H1 (cell line): ENCODE measurements at regions not wholly inside any gene's neighbourhood (a gene's known extent, or its start where the extent isn't known, plus 50 kb on each side); places are given as distances from the start of the nearest gene placed in this dataset.

Source experiments
- CTCF ChIA-PET: fragments of 300-600 bp; sonication (Branson Sonifier 250); formaldehyde crosslinking; loops from one replicate; lab custom pipeline; 2021; ENCODE audit not compliant: partially characterized antibody; lab: Charles Lee
- POLR2A ChIA-PET: fragments of 300-600 bp; sonication (Branson Sonifier 250); formaldehyde crosslinking; loops from one replicate; lab custom pipeline; 2021; ENCODE audit warnings: inconsistent platforms; ENCODE audit not compliant: partially characterized antibody; lab: Charles Lee
- DNase-seq, 2 experiments: peaks; one replicate each; pipeline versions ENCODE4 v3.0.0 to v3.0.0-alpha.2; 2010 to 2022; ENCODE audit warnings: low spot score in 2 of 2, low read depth in 1 of 2, mixed read lengths in 1 of 2
- FAIRE-seq: peaks from 2 replicates; lab custom pipeline; 2011; peaks lifted over from hg19 to GRCh38; lab: Jason Lieb, UNC
- H2AFZ ChIP-seq: 2 replicates; pipeline ENCODE4 v1.8.1; 2012; ENCODE audit warnings: low read length, inconsistent platforms
- H2AK5ac ChIP-seq: 2 replicates; pipeline ENCODE4 v1.6.1; 2013; ENCODE audit warnings: low read depth, low read length
- H2BK120ac ChIP-seq: replicated peaks from 2 replicates; pipeline ENCODE3; 2013; ENCODE audit warnings: low read depth, low read length, inconsistent platforms
- H2BK12ac ChIP-seq: 2 replicates; pipeline ENCODE4 v1.6.1; 2013; ENCODE audit warnings: low read depth, low read length
- H2BK15ac ChIP-seq: 2 replicates; pipeline ENCODE4 v1.6.1; 2013; ENCODE audit warnings: low read length
- H2BK20ac ChIP-seq: 2 replicates; pipeline ENCODE4 v1.6.1; 2013; ENCODE audit warnings: low read length
- H2BK5ac ChIP-seq: 2 replicates; pipeline ENCODE4 v1.6.1; 2013; ENCODE audit warnings: low read depth, low read length
- H3K14ac ChIP-seq: 2 replicates; pipeline ENCODE4 v1.6.1; 2013; ENCODE audit warnings: inconsistent platforms; ENCODE audit not compliant: insufficient read length
- H3K18ac ChIP-seq: 2 replicates; pipeline ENCODE4 v1.6.1; 2013; ENCODE audit warnings: low read length; ENCODE audit errors: extremely low read depth
- H3K23ac ChIP-seq: 2 replicates; pipeline ENCODE4 v1.6.1; 2013; ENCODE audit warnings: inconsistent platforms; ENCODE audit not compliant: insufficient read length
- H3K23me2 ChIP-seq: 2 replicates; pipeline ENCODE4 v1.6.1; 2013; ENCODE audit warnings: low read depth, low read length
- H3K27ac ChIP-seq: 2 replicates; pipeline ENCODE4 v1.6.1; 2011; ENCODE audit warnings: low read depth, low read length, inconsistent platforms
- H3K27me3 ChIP-seq, 4 experiments: replicated peaks in 1 of 4; 1 replicate in 1 of 4; 2 replicates in 3 of 4; pipeline versions ENCODE4 v1.6.1 to v1.8.1; 2011 to 2013; ENCODE audit warnings: low read length in 3 of 4, mild to moderate bottlenecking in 3 of 4, inconsistent platforms in 2 of 4, mixed read lengths in 2 of 4, moderate library complexity in 1 of 4; ENCODE audit not compliant: control insufficient read depth in 3 of 4, insufficient read depth in 3 of 4; ENCODE audit errors: extremely low read depth in 1 of 4
- H3K36me3 ChIP-seq, 4 experiments: 2 replicates each; pipeline versions ENCODE4 v1.6.1 to v1.8.1; 2011 to 2013; ENCODE audit warnings: mild to moderate bottlenecking in 4 of 4, low read length in 3 of 4, moderate library complexity in 2 of 4, control low read depth in 1 of 4, inconsistent platforms in 1 of 4; ENCODE audit not compliant: insufficient read depth in 4 of 4, control insufficient read depth in 2 of 4
- H3K4ac ChIP-seq: replicated peaks from 2 replicates; pipeline ENCODE3; 2013; ENCODE audit warnings: low read length, low read depth, mixed read lengths, inconsistent platforms; ENCODE audit not compliant: insufficient read length
- H3K4me1 ChIP-seq, 4 experiments: replicated peaks in 1 of 4; 1 replicate in 1 of 4; 2 replicates in 3 of 4; pipeline versions ENCODE4 v1.6.1 to v1.8.1; 2011 to 2013; ENCODE audit warnings: low read length in 3 of 4, inconsistent platforms in 2 of 4, mixed read lengths in 1 of 4; ENCODE audit not compliant: insufficient read depth in 4 of 4, control insufficient read depth in 3 of 4
- H3K4me2 ChIP-seq, 2 experiments: 2 replicates each; pipeline versions ENCODE4 v1.6.1 to v1.8.1; 2011 to 2013; ENCODE audit warnings: low read depth in 2 of 2, low read length in 2 of 2, control low read depth in 1 of 2, inconsistent platforms in 1 of 2, mild to moderate bottlenecking in 1 of 2; ENCODE audit not compliant: insufficient read depth in 1 of 2
- H3K4me3 ChIP-seq, 4 experiments: fragments of 200-600, 300-600 bp in 1 of 4; sonication (generic), shearing (Covaris generic), sonication (Bioruptor Twin) in 1 of 4; 2 replicates each; pipeline versions ENCODE4 v1.5.1 to v1.8.1; 2011 to 2016; ENCODE audit warnings: low read length in 4 of 4, low read depth in 3 of 4, control low read depth in 2 of 4, inconsistent platforms in 2 of 4, mild to moderate bottlenecking in 2 of 4, mixed read lengths in 1 of 4, moderate library complexity in 1 of 4; ENCODE audit not compliant: insufficient read depth in 2 of 4; ENCODE audit errors: extremely low read depth in 1 of 4
- H3K56ac ChIP-seq: replicated peaks from 2 replicates; pipeline ENCODE3; 2013; ENCODE audit warnings: low read depth, mild to moderate bottlenecking, mixed read lengths, low read length, inconsistent platforms; ENCODE audit not compliant: insufficient read length
- H3K79me1 ChIP-seq: 2 replicates; pipeline ENCODE4 v1.6.1; 2013; ENCODE audit warnings: low read depth, low read length, control low read depth
- H3K79me2 ChIP-seq, 2 experiments: 2 replicates each; pipeline versions ENCODE4 v1.6.1 to v1.8.1; 2012 to 2013; ENCODE audit warnings: low read length in 2 of 2, mild to moderate bottlenecking in 2 of 2, inconsistent platforms in 1 of 2; ENCODE audit not compliant: insufficient read depth in 2 of 2, control insufficient read depth in 1 of 2
- H3K9ac ChIP-seq, 4 experiments: replicated peaks in 1 of 4; 1 replicate in 1 of 4; 2 replicates in 3 of 4; pipeline versions ENCODE4 v1.6.1 to v1.8.1; 2011 to 2013; ENCODE audit warnings: low read depth in 3 of 4, low read length in 3 of 4, control low read depth in 2 of 4, mild to moderate bottlenecking in 2 of 4, moderate library complexity in 2 of 4, inconsistent platforms in 1 of 4; ENCODE audit errors: extremely low read depth in 1 of 4
- H3K9me3 ChIP-seq, 2 experiments: 2 replicates each; pipeline versions ENCODE4 v1.6.1 to v1.8.1; 2012 to 2013; ENCODE audit warnings: mild to moderate bottlenecking in 2 of 2, moderate library complexity in 2 of 2, control low read depth in 1 of 2, inconsistent platforms in 1 of 2, low read depth in 1 of 2, low read length in 1 of 2, mixed read lengths in 1 of 2; ENCODE audit not compliant: insufficient read depth in 2 of 2
- H4K20me1 ChIP-seq, 2 experiments: replicated peaks in 1 of 2; 2 replicates each; pipeline versions ENCODE3 to v1.8.1; 2011 to 2013; ENCODE audit warnings: inconsistent platforms in 2 of 2, low read length in 2 of 2, mild to moderate bottlenecking in 1 of 2; ENCODE audit not compliant: insufficient read depth in 2 of 2, control insufficient read depth in 1 of 2
- H4K5ac ChIP-seq: 2 replicates; pipeline ENCODE4 v1.6.1; 2013; ENCODE audit warnings: low read length, low read depth, mixed read lengths, inconsistent platforms; ENCODE audit not compliant: insufficient read length
- H4K8ac ChIP-seq: 2 replicates; pipeline ENCODE4 v1.8.0; 2013; ENCODE audit warnings: mild to moderate bottlenecking, moderate library complexity, low read length, inconsistent platforms; ENCODE audit not compliant: insufficient read depth; ENCODE audit errors: extremely low read depth
- H4K91ac ChIP-seq: replicated peaks from 2 replicates; pipeline ENCODE3; 2013; ENCODE audit warnings: low read length, mixed read lengths, inconsistent platforms; ENCODE audit not compliant: insufficient read length
- ATF3 ChIP-seq: IDR thresholded peaks from 2 replicates; pipeline ENCODE4 v1.6.1; 2011; ENCODE audit warnings: low read depth, mild to moderate bottlenecking, low read length; ENCODE audit not compliant: insufficient read depth
- EP300 ChIP-seq, 2 experiments: IDR thresholded peaks; 1 replicate in 1 of 2; 2 replicates in 1 of 2; pipeline ENCODE4 v1.6.1; 2011 to 2012; ENCODE audit warnings: low read depth in 2 of 2, low read length in 2 of 2, mild to moderate bottlenecking in 2 of 2, borderline replicate concordance in 1 of 2, inconsistent platforms in 1 of 2, moderate library complexity in 1 of 2
- EZH2 ChIP-seq: fragments of 200-600 bp; sonication (generic); IDR thresholded peaks from 2 replicates; pipeline ENCODE4 v1.7.1; 2012; ENCODE audit warnings: low read depth, mild to moderate bottlenecking, moderate library complexity, low read length, inconsistent platforms; ENCODE audit not compliant: severe bottlenecking
- HDAC2 ChIP-seq, 2 experiments: fragments of 300-600 bp in 1 of 2; sonication (generic) in 1 of 2; IDR thresholded peaks; 2 replicates each; pipeline ENCODE4 v1.6.1; 2011 to 2012; ENCODE audit warnings: low read depth in 2 of 2, low read length in 2 of 2, mild to moderate bottlenecking in 2 of 2, moderate library complexity in 2 of 2, borderline replicate concordance in 1 of 2, inconsistent platforms in 1 of 2
- JUN ChIP-seq: IDR thresholded peaks from 2 replicates; pipeline ENCODE4 v1.6.1; 2011; ENCODE audit warnings: low read depth, mild to moderate bottlenecking, improper control_type of control experiment, low read length
- JUND ChIP-seq: IDR thresholded peaks from 2 replicates; pipeline ENCODE4 v1.6.1; 2011; ENCODE audit warnings: mild to moderate bottlenecking, improper control_type of control experiment, low read length
- NANOG ChIP-seq: IDR thresholded peaks from 2 replicates; pipeline ENCODE4 v1.6.1; 2011; ENCODE audit warnings: low read length, low read depth, mild to moderate bottlenecking, inconsistent platforms; ENCODE audit not compliant: insufficient read depth, poor library complexity, severe bottlenecking
- NRF1 ChIP-seq: IDR thresholded peaks from 2 replicates; pipeline ENCODE4 v1.6.1; 2011; ENCODE audit warnings: mild to moderate bottlenecking, low read depth, low read length, improper control_type of control experiment
- PHF8 ChIP-seq: fragments of 200-600 bp; sonication (generic); conservative IDR thresholded peaks from 2 replicates; pipeline ENCODE4 v1.7.1; 2012; ENCODE audit warnings: low read depth, mild to moderate bottlenecking, inconsistent platforms, low read length, moderate library complexity
- POLR2A ChIP-seq, 2 experiments: IDR thresholded peaks; 1 replicate in 1 of 2; 2 replicates in 1 of 2; pipeline ENCODE4 v1.6.1; 2011; ENCODE audit warnings: low read depth in 2 of 2, low read length in 2 of 2, mild to moderate bottlenecking in 2 of 2; ENCODE audit errors: control extremely low read depth in 1 of 2
- SUZ12 ChIP-seq: fragments of 200-600 bp; sonication (generic); IDR thresholded peaks from 2 replicates; pipeline ENCODE4 v1.6.1; 2012; ENCODE audit warnings: mild to moderate bottlenecking, inconsistent platforms, low read length, moderate library complexity, mixed read lengths
- WGBS, 2 experiments: shearing (Covaris generic) in 1 of 2; methylation state at CpG; one replicate each; pipeline versions ENCODE4 v1.1.6 to v1.1.7; 2013 to 2015; ENCODE audit warnings: low lambda C conversion rate in 2 of 2, mixed read lengths in 2 of 2, inconsistent platforms in 1 of 2, low coverage in 1 of 2, missing lambda C conversion rate in 1 of 2; ENCODE audit not compliant: insufficient replicate concordance in 2 of 2, insufficient coverage in 1 of 2, insufficient read length in 1 of 2; ENCODE audit errors: extremely low coverage in 1 of 2, missing lambda C conversion rate in 1 of 2; 5-methylcytosine and 5-hydroxymethylcytosine counted together
- TF ChIP-seq, protein P1 (sequence below): IDR thresholded peaks from 2 replicates; pipeline ENCODE4 v1.6.1; 2012; ENCODE audit warnings: low read length, inconsistent platforms

DNA sequence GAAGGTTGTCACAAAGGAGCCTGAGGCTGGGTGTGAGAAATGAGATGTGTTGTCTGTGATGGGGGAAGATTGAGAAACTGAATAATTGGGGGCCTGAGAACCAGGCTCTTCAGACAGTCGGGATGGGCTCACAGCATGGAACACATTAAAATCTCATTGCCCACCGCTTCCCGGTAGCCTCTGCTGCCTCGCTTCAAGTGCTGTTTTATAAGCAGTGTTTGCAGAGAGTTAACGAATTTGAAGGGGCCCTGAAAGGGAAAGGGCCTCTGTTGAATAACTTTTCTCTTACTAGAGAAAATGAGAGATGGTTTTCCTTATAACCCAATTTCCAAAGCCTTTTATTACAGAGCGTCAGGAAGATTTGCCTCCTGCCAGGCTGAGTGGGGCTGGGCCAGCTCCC, 258.8 kb upstream of the ASIC2 start:
- FAIRE-seq (no peak), DNase-seq (no peak)
- Histone ChIP-seq H4K8ac (no peak overlapping the region), H3K56ac (no peak overlapping the region), H3K79me1 (no peaks in the 10 kb centered on the region), H2BK120ac (no peak overlapping the region), H3K4me1 (no peaks in the 10 kb centered on the region), H3K36me3 (no peaks in the 10 kb centered on the region), H3K23me2 (no peaks in the 10 kb centered on the region), H3K9ac (no peak overlapping the region), H3K14ac (no peak overlapping the region), H3K23ac (no peak overlapping the region), H2AFZ (no peak overlapping the region), H3K4me2 (no peak overlapping the region), H4K5ac (no peak overlapping the region), H3K18ac (no peak overlapping the region), H2BK12ac (no peak overlapping the region), H4K20me1 (no peaks in the 10 kb centered on the region), H3K4ac (no peak overlapping the region), H3K9me3 (no peaks in the 10 kb centered on the region), H2AK5ac (no peak overlapping the region), H4K91ac (no peak overlapping the region), H2BK15ac (no peak overlapping the region), H3K79me2 (no peaks in the 10 kb centered on the region), H3K27ac (no peak overlapping the region), H2BK20ac (no peak overlapping the region), H3K27me3 (no peaks in the 10 kb centered on the region), H3K4me3 (no peak overlapping the region), H2BK5ac (no peak overlapping the region)
- ChIA-PET CTCF (interaction anchor here (0.9 to 2.9 kb wide), 4 partner anchors 11 to 29 kb away, joined by 3 to 10 read pairs (median 4); no protein-coding TSS in a partner anchor), POLR2A (no interaction called here)
- 53% methylated on average over 6 of the region's 6 CpGs; no CpG with 5 or more reads in 1 of the 2 experiments for WGBS, 2 experiments
- TF ChIP-seq NRF1: no peak
- no peak for TF ChIP-seq JUN
- no peak for TF ChIP-seq EP300 (IDR thresholded peaks at IDR 0.05; ENCODE audit: borderline replicate concordance in 1 of 2, low read depth in 2 of 2, low read length in 2 of 2)
- TF ChIP-seq, protein P1, sequence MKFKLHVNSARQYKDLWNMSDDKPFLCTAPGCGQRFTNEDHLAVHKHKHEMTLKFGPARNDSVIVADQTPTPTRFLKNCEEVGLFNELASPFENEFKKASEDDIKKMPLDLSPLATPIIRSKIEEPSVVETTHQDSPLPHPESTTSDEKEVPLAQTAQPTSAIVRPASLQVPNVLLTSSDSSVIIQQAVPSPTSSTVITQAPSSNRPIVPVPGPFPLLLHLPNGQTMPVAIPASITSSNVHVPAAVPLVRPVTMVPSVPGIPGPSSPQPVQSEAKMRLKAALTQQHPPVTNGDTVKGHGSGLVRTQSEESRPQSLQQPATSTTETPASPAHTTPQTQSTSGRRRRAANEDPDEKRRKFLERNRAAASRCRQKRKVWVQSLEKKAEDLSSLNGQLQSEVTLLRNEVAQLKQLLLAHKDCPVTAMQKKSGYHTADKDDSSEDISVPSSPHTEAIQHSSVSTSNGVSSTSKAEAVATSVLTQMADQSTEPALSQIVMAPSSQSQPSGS: no peak
- TF ChIP-seq ATF3: no peak
- TF ChIP-seq POLR2A (IDR thresholded peaks at IDR 0.05; ENCODE audit: control extremely low read depth in 1 of 2, low read depth in 2 of 2, low read length in 2 of 2): no peak
- TF ChIP-seq PHF8: no peak
- no peak for TF ChIP-seq NANOG
- TF ChIP-seq JUND: no peak
- no peak for TF ChIP-seq EZH2
- TF ChIP-seq SUZ12: no peak
- no peak for TF ChIP-seq HDAC2 (IDR thresholded peaks at IDR 0.05; ENCODE audit: borderline replicate concordance in 1 of 2, low read depth in 2 of 2, low read length in 2 of 2)
